Endothelial cell of umbilical vein (primary cell): ENCODE measurements at regions not wholly inside any gene's neighbourhood (a gene's known extent, or its start where the extent isn't known, plus 50 kb on each side); places are given as distances from the start of the nearest gene placed in this dataset.

Experiments
- BruUV-seq: library from RNA; stranded (reverse); fragments of 400-500 nt; replicated peaks from 2 replicates; lab custom pipeline; 2021; lab: Mats Ljungman, UMichigan
- CTCF ChIA-PET: fragments of 300-600, 350-600 bp; sonication (Branson Sonifier 250); formaldehyde crosslinking; loops from one replicate; lab custom pipeline; 2021; ENCODE audit warnings: antibody characterized with exemption, inconsistent platforms; lab: Charles Lee
- POLR2A ChIA-PET: fragments of 300-600, 350-600 bp; sonication (Branson Sonifier 250); formaldehyde crosslinking; loops from one replicate; lab custom pipeline; 2021; ENCODE audit warnings: antibody characterized with exemption, inconsistent platforms; lab: Charles Lee
- DNase-seq: peaks from one replicate; pipeline ENCODE4 v3.0.0-alpha.2; 2011; ENCODE audit warnings: low read depth, low spot score
- FAIRE-seq: peaks from 2 replicates; lab custom pipeline; 2011; peaks lifted over from hg19 to GRCh38; lab: Jason Lieb, UNC
- H2AFZ ChIP-seq: 2 replicates; pipeline ENCODE4 v1.6.0; 2012; ENCODE audit warnings: low read depth, low read length, control low read depth, inconsistent platforms
- H3K27ac ChIP-seq: 2 replicates; pipeline ENCODE4 v1.5.1; 2011; ENCODE audit warnings: low read depth, mild to moderate bottlenecking, control low read depth, low read length, moderate library complexity; ENCODE audit not compliant: insufficient read depth
- H3K27me3 ChIP-seq, 2 experiments: 2 replicates each; pipeline versions ENCODE4 v1.6.0 to v1.6.1; 2011; ENCODE audit warnings: low read length in 2 of 2, mixed read lengths in 1 of 2; ENCODE audit not compliant: control insufficient read depth in 2 of 2, insufficient read depth in 2 of 2
- H3K36me3 ChIP-seq, 2 experiments: 2 replicates in 1 of 2; 3 replicates in 1 of 2; pipeline ENCODE4 v1.5.1; 2011; ENCODE audit warnings: low read length in 2 of 2, mild to moderate bottlenecking in 1 of 2, moderate library complexity in 1 of 2; ENCODE audit not compliant: control insufficient read depth in 2 of 2, insufficient read depth in 2 of 2; ENCODE audit errors: extremely low read depth in 1 of 2
- H3K4me1 ChIP-seq: 3 replicates; pipeline ENCODE4 v1.5.1; 2011; ENCODE audit warnings: mild to moderate bottlenecking, low read length; ENCODE audit not compliant: control insufficient read depth, insufficient read depth; ENCODE audit errors: extremely low read depth
- H3K4me2 ChIP-seq: 2 replicates; pipeline ENCODE4 v1.6.1; 2011; ENCODE audit warnings: low read length, control low read depth, mixed read lengths; ENCODE audit not compliant: insufficient read depth
- H3K4me3 ChIP-seq, 3 experiments: fragments of 200-600 bp in 1 of 3; sonication (generic), shearing (Covaris generic) in 1 of 3; replicated peaks in 1 of 3; 2 replicates each; pipeline ENCODE4 v1.5.1; 2011 to 2016; ENCODE audit warnings: control low read depth in 3 of 3, low read length in 3 of 3, mild to moderate bottlenecking in 2 of 3, inconsistent platforms in 1 of 3, low read depth in 1 of 3, moderate library complexity in 1 of 3; ENCODE audit not compliant: insufficient read depth in 1 of 3
- H3K79me2 ChIP-seq: 2 replicates; pipeline ENCODE4 v1.6.0; 2012; ENCODE audit warnings: low read length, inconsistent platforms; ENCODE audit not compliant: control insufficient read depth, insufficient read depth
- H3K9ac ChIP-seq: replicated peaks from 2 replicates; pipeline ENCODE3; 2011; ENCODE audit warnings: low read length, control low read depth; ENCODE audit not compliant: insufficient read depth; ENCODE audit errors: extremely low read depth
- H3K9me1 ChIP-seq: replicated peaks from 3 replicates; pipeline ENCODE4 v1.6.0; 2011; ENCODE audit warnings: mild to moderate bottlenecking, low read length; ENCODE audit not compliant: control insufficient read depth, insufficient read depth; ENCODE audit errors: extremely low read depth
- H3K9me3 ChIP-seq: replicated peaks from 2 replicates; pipeline ENCODE4 v1.5.1; 2012; ENCODE audit warnings: low read length, inconsistent platforms; ENCODE audit not compliant: control insufficient read depth, insufficient read depth
- H4K20me1 ChIP-seq: replicated peaks from 2 replicates; pipeline ENCODE3; 2011; ENCODE audit warnings: mild to moderate bottlenecking, low read length; ENCODE audit not compliant: control insufficient read depth, insufficient read depth; ENCODE audit errors: extremely low read depth
- CTCF ChIP-seq, 2 donors: IDR thresholded peaks; 1 replicate in 1 of 2; 2 replicates in 1 of 2; pipeline ENCODE4 v1.5.1; 2011; ENCODE audit warnings: low read length in 2 of 2, mild to moderate bottlenecking in 2 of 2, moderate library complexity in 2 of 2, control low read depth in 1 of 2, inconsistent platforms in 1 of 2, low read depth in 1 of 2; ENCODE audit not compliant: insufficient read depth in 1 of 2; ENCODE audit errors: extremely low read depth in 1 of 2
- EZH2 ChIP-seq: IDR thresholded peaks from 2 replicates; pipeline ENCODE4 v1.6.1; 2012; ENCODE audit warnings: borderline replicate concordance, low read depth, mild to moderate bottlenecking, moderate library complexity, low read length, inconsistent platforms; ENCODE audit not compliant: severe bottlenecking
- FOS ChIP-seq: IDR thresholded peaks from 2 replicates; pipeline ENCODE4 v1.6.1; 2011; ENCODE audit warnings: mild to moderate bottlenecking, low read length, moderate library complexity, borderline replicate concordance; ENCODE audit not compliant: insufficient read depth
- GATA2 ChIP-seq: IDR thresholded peaks from 2 replicates; pipeline ENCODE4 v1.7.0; 2011; ENCODE audit warnings: low read depth, mild to moderate bottlenecking, moderate library complexity, mixed read lengths, low read length; ENCODE audit not compliant: insufficient read length, insufficient read depth
- JUN ChIP-seq: IDR thresholded peaks from 2 replicates; pipeline ENCODE4 v1.6.1; 2011; ENCODE audit warnings: borderline replicate concordance, low read depth; ENCODE audit not compliant: insufficient read length, insufficient read depth
- MYC ChIP-seq: IDR thresholded peaks from one replicate; pipeline ENCODE4 v1.6.1; 2011; ENCODE audit warnings: mild to moderate bottlenecking, low read depth, low read length
- POLR2A ChIP-seq: IDR thresholded peaks from 2 replicates; pipeline ENCODE4 v1.6.1; 2012; ENCODE audit warnings: low read depth, mild to moderate bottlenecking, control low read depth, low read length
- POLR2AphosphoS5 ChIP-seq: IDR thresholded peaks from 2 replicates; pipeline ENCODE4 v1.6.1; 2012; ENCODE audit warnings: low read depth, mild to moderate bottlenecking, control low read depth, low read length, moderate library complexity; ENCODE audit not compliant: insufficient read depth
- dilution Hi-C: fragments of 300-500 bp; cut with MboI; formaldehyde crosslinking; loops from one replicate; pipeline ENCODE4 v1.15.0; 2019; ENCODE audit warnings: low sequenced_read_pairs; ENCODE audit not compliant: extremely low pct_ligation_motif_present
- intact Hi-C: fragments of 100-400 bp; cut with micrococcal nuclease; formaldehyde crosslinking; loops from one replicate; pipeline ENCODE4 v1.10.0; 2022
- TF ChIP-seq, protein P1 (sequence below): IDR thresholded peaks from 2 replicates; pipeline ENCODE4 v1.6.1; 2011; ENCODE audit not compliant: insufficient read depth, insufficient read length

- CTCF ChIA-PET: no interaction called here
- Histone ChIP-seq H3K4me2 (no peak overlapping the region), H3K36me3 (no peaks in the 10 kb centered on the region), H3K27me3 (peaks cover 0 to 1% of the 10 kb centered on the region in 2 experiments), H3K4me1 (no peaks in the 10 kb centered on the region), H4K20me1 (no peaks in the 10 kb centered on the region), H3K27ac (no peak overlapping the region), H3K79me2 (no peaks in the 10 kb centered on the region), H2AFZ (no peak overlapping the region), H3K9me1 (no peaks in the 10 kb centered on the region), H3K4me3 (no peak overlapping the region), H3K9ac (no peak overlapping the region), H3K9me3 (no peaks in the 10 kb centered on the region)
- BruUV-seq: no TSS peak
- intact Hi-C loops (no loop called here), dilution Hi-C loops (no loop called here)
- no peak for TF ChIP-seq POLR2AphosphoS5
- TF ChIP-seq EZH2: no peak
- TF ChIP-seq POLR2A: no peak
- TF ChIP-seq CTCF (IDR thresholded peaks at IDR 0.05; ENCODE audit: extremely low read depth in 1 of 2, insufficient read depth in 1 of 2, low read depth in 1 of 2, low read length in 2 of 2): no peak
- no peak for TF ChIP-seq JUN
- TF ChIP-seq GATA2: no peak
- TF ChIP-seq MYC: no peak
- TF ChIP-seq, protein P1, sequence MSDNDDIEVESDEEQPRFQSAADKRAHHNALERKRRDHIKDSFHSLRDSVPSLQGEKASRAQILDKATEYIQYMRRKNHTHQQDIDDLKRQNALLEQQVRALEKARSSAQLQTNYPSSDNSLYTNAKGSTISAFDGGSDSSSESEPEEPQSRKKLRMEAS: no peak
- no peak for TF ChIP-seq FOS
- DNase-seq (no peak), FAIRE-seq (no peak)
- POLR2A ChIA-PET: no interaction called here
These were observed 101.5 kb upstream of the FBXO11 start for GRCh38 chr2:48007699-48008268.
